ENCODE measurements at regions not wholly inside any gene's neighbourhood (a gene's known extent, or its start where the extent isn't known, plus 50 kb on each side); places are given as distances from the start of the nearest gene placed in this dataset.

- H3K27ac Mint-ChIP-seq, result no peak overlapping the region
- peaks cover 0 to 2% of the 10 kb centered on the region in 2 donors for H3K4me1 Mint-ChIP-seq
- no peak overlapping the region for H3K4me3 Mint-ChIP-seq
- H3K27me3 Mint-ChIP-seq (ENCODE audit: low read depth in 3 of 3), result peaks cover 2 to 7% (median 2%) of the 10 kb centered on the region in 3 donors
- no peaks in the 10 kb centered on the region for H3K36me3 Mint-ChIP-seq
- no peaks in the 10 kb centered on the region for H3K9me3 Mint-ChIP-seq
- no peak for DNase-seq
Measured at GRCh38 chr2:180130403-180130802, 123.3 kb upstream of the CWC22 start.

- Mint-ChIP-seq H3K9me3 (no peaks in the 10 kb centered on the region), H3K27ac (no peak overlapping the region), H3K4me1 (peaks cover 0 to 2% of the 10 kb centered on the region in 2 donors), H3K4me3 (no peak overlapping the region), H3K36me3 (no peaks in the 10 kb centered on the region), H3K27me3 (ENCODE audit: low read depth in 3 of 3) (peaks cover 2 to 7% (median 2%) of the 10 kb centered on the region in 3 donors)
- DNase-seq, result no peak
Measured at GRCh38 chr2:180128861-180129260, 121.8 kb upstream of the CWC22 start.

- Mint-ChIP-seq H3K9me3 (no peaks in the 10 kb centered on the region), H3K27ac (no peak overlapping the region), H3K4me1 (peaks cover 0 to 2% of the 10 kb centered on the region in 2 donors), H3K27me3 (ENCODE audit: low read depth in 3 of 3) (peaks cover 0 to 5% (median 2%) of the 10 kb centered on the region in 3 donors), H3K36me3 (no peaks in the 10 kb centered on the region), H3K4me3 (peak overlapping the region in 1 of 5 donors; percentile 4)
- peak in 1 of 3 donors; percentile 36 for DNase-seq
Measured at GRCh38 chr2:180125245-180125962, 118.3 kb upstream of the CWC22 start.

- Mint-ChIP-seq H3K27me3 (ENCODE audit: low read depth in 3 of 3) (peaks cover 0 to 3% (median 2%) of the 10 kb centered on the region in 3 donors), H3K4me3 (no peak overlapping the region), H3K36me3 (no peaks in the 10 kb centered on the region), H3K9me3 (peaks cover 0 to under 1% (median 0%) of the 10 kb centered on the region in 6 donors), H3K4me1 (peaks cover 0 to 2% of the 10 kb centered on the region in 2 donors), H3K27ac (no peak overlapping the region)
- DNase-seq, result peak in 2 of 3 donors; percentile 21 to 47
Measured at GRCh38 chr2:180124273-180125139, 117.4 kb upstream of the CWC22 start.

- H3K4me1 Mint-ChIP-seq, result peaks cover 0 to 2% of the 10 kb centered on the region in 2 donors
- H3K36me3 Mint-ChIP-seq, result no peaks in the 10 kb centered on the region
- no peak overlapping the region for H3K4me3 Mint-ChIP-seq
- H3K27me3 Mint-ChIP-seq (ENCODE audit: low read depth in 3 of 3), result peaks cover 0 to 5% (median 0%) of the 10 kb centered on the region in 3 donors
- no peak for DNase-seq
- H3K27ac Mint-ChIP-seq, result no peak overlapping the region
- H3K9me3 Mint-ChIP-seq, result peaks cover 0 to 1% (median 0%) of the 10 kb centered on the region in 6 donors
Measured at GRCh38 chr2:180122874-180123273, 115.8 kb upstream of the CWC22 start.

- H3K36me3 Mint-ChIP-seq, result no peaks in the 10 kb centered on the region
- H3K9me3 Mint-ChIP-seq, result peaks cover 0 to 1% (median 0%) of the 10 kb centered on the region in 6 donors
- no peak overlapping the region for H3K27ac Mint-ChIP-seq
- no peak for DNase-seq
- H3K4me3 Mint-ChIP-seq, result no peak overlapping the region
- no peaks in the 10 kb centered on the region for H3K4me1 Mint-ChIP-seq
- H3K27me3 Mint-ChIP-seq (ENCODE audit: low read depth in 3 of 3), result peaks cover 0 to 6% (median 1%) of the 10 kb centered on the region in 3 donors
Measured at GRCh38 chr2:180115675-180116074, 108.6 kb upstream of the CWC22 start.

GRCh38 chr2:180115269-180115668 lies 108.2 kb upstream of the CWC22 start:
- Mint-ChIP-seq H3K4me3 (no peak overlapping the region), H3K27me3 (ENCODE audit: low read depth in 3 of 3) (peaks cover 0 to 6% (median 1%) of the 10 kb centered on the region in 3 donors), H3K4me1 (no peaks in the 10 kb centered on the region), H3K36me3 (no peaks in the 10 kb centered on the region), H3K9me3 (peaks cover 0 to 1% (median 0%) of the 10 kb centered on the region in 6 donors), H3K27ac (no peak overlapping the region)
- no peak for DNase-seq

GRCh38 chr2:180111901-180112300 lies 104.8 kb upstream of the CWC22 start:
- DNase-seq, result no peak
- H3K27ac Mint-ChIP-seq, result no peak overlapping the region
- peaks cover 0 to 1% (median 0%) of the 10 kb centered on the region in 6 donors for H3K9me3 Mint-ChIP-seq
- H3K4me3 Mint-ChIP-seq, result no peak overlapping the region
- no peaks in the 10 kb centered on the region for H3K36me3 Mint-ChIP-seq
- H3K4me1 Mint-ChIP-seq, result no peaks in the 10 kb centered on the region
- H3K27me3 Mint-ChIP-seq (ENCODE audit: low read depth in 3 of 3), result peaks cover 1 to 3% (median 2%) of the 10 kb centered on the region in 3 donors

GRCh38 chr2:180110469-180110868 lies 103.4 kb upstream of the CWC22 start:
- peaks cover 0 to 2% (median 2%) of the 10 kb centered on the region in 3 donors for H3K27me3 Mint-ChIP-seq (ENCODE audit: low read depth in 3 of 3)
- no peak overlapping the region for H3K4me3 Mint-ChIP-seq
- H3K36me3 Mint-ChIP-seq, result no peaks in the 10 kb centered on the region
- no peak overlapping the region for H3K27ac Mint-ChIP-seq
- no peaks in the 10 kb centered on the region for H3K4me1 Mint-ChIP-seq
- peaks cover 0 to 1% (median 0%) of the 10 kb centered on the region in 6 donors for H3K9me3 Mint-ChIP-seq
- DNase-seq, result no peak

- H3K9me3 Mint-ChIP-seq, result no peaks in the 10 kb centered on the region
- peaks cover 2 to 10% (median 4%) of the 10 kb centered on the region in 3 donors for H3K27me3 Mint-ChIP-seq (ENCODE audit: low read depth in 3 of 3)
- H3K36me3 Mint-ChIP-seq, result no peaks in the 10 kb centered on the region
- no peak overlapping the region for H3K27ac Mint-ChIP-seq
- no peak for DNase-seq
- no peaks in the 10 kb centered on the region for H3K4me1 Mint-ChIP-seq
- H3K4me3 Mint-ChIP-seq, result no peak overlapping the region
Measured at GRCh38 chr2:180101846-180102245, 94.7 kb upstream of the CWC22 start.

- Mint-ChIP-seq H3K27ac (no peak overlapping the region), H3K4me1 (no peaks in the 10 kb centered on the region), H3K27me3 (ENCODE audit: low read depth in 3 of 3) (peaks cover 2 to 9% (median 2%) of the 10 kb centered on the region in 3 donors), H3K9me3 (no peaks in the 10 kb centered on the region), H3K36me3 (no peaks in the 10 kb centered on the region), H3K4me3 (no peak overlapping the region)
- no peak for DNase-seq
Measured at GRCh38 chr2:180099308-180099707, 92.2 kb upstream of the CWC22 start.

GRCh38 chr2:180085144-180085543 lies 78.0 kb upstream of the CWC22 start:
- DNase-seq, result no peak
- peaks cover 0 to 7% (median 0%) of the 10 kb centered on the region in 3 donors for H3K27me3 Mint-ChIP-seq (ENCODE audit: low read depth in 3 of 3)
- H3K9me3 Mint-ChIP-seq, result peaks cover 0 to 13% (median 1%) of the 10 kb centered on the region in 6 donors
- H3K4me1 Mint-ChIP-seq, result no peaks in the 10 kb centered on the region
- no peak overlapping the region for H3K4me3 Mint-ChIP-seq
- H3K36me3 Mint-ChIP-seq, result peaks cover 0 to 4% (median 3%) of the 10 kb centered on the region in 3 donors
- H3K27ac Mint-ChIP-seq, result no peak overlapping the region

GRCh38 chr2:180077295-180077906 lies 70.3 kb upstream of the CWC22 start:
- peaks cover 0 to 4% (median 0%) of the 10 kb centered on the region in 3 donors for H3K36me3 Mint-ChIP-seq
- peaks cover 0 to 13% (median 1%) of the 10 kb centered on the region in 6 donors for H3K9me3 Mint-ChIP-seq
- peaks cover 2 to 4% (median 3%) of the 10 kb centered on the region in 3 donors for H3K27me3 Mint-ChIP-seq (ENCODE audit: low read depth in 3 of 3)
- H3K4me3 Mint-ChIP-seq, result no peak overlapping the region
- no peak overlapping the region for H3K27ac Mint-ChIP-seq
- no peaks in the 10 kb centered on the region for H3K4me1 Mint-ChIP-seq
- no peak for DNase-seq
